Gastrocnemius medialis (tissue), 4 donors: ENCODE measurements at regions not wholly inside any gene's neighbourhood (a gene's known extent, or its start where the extent isn't known, plus 50 kb on each side); places are given as distances from the start of the nearest gene placed in this dataset.

Experiments
- ATAC-seq, 2 donors: fragments of 150-250 bp; one replicate each; pipeline ENCODE4 v1.9.1; 2016
- DNase-seq, 2 donors: peaks; one replicate each; pipeline ENCODE4 v3.0.0-alpha.2; 2019
- H3K27ac ChIP-seq, 4 donors: fragments of 200-600 bp; sonication (generic); 1 replicate in 1 of 4; 2 replicates in 3 of 4; pipeline ENCODE4 v1.5.1; 2016 to 2018; ENCODE audit warnings: mild to moderate bottlenecking in 2 of 4, moderate library complexity in 1 of 4
- H3K27me3 ChIP-seq, 3 donors: fragments of 200-600 bp; sonication (generic) in 2 of 3; 1 replicate in 1 of 3; 2 replicates in 2 of 3; pipeline versions ENCODE4 v1.5.1 to v1.6.0; 2016 to 2019; ENCODE audit warnings: mild to moderate bottlenecking in 1 of 3, moderate library complexity in 1 of 3
- H3K36me3 ChIP-seq, 2 donors: fragments of 200-600 bp; sonication (generic) in 1 of 2; one replicate each; pipeline ENCODE4 v1.5.1; 2017 to 2018
- H3K4me1 ChIP-seq, 2 donors: fragments of 200-600 bp; sonication (generic) in 1 of 2; one replicate each; pipeline ENCODE4 v1.5.1; 2016 to 2017; ENCODE audit warnings: mild to moderate bottlenecking in 2 of 2
- H3K4me3 ChIP-seq, 4 donors: fragments of 200-600 bp; sonication (generic) in 3 of 4; 1 replicate in 1 of 4; 2 replicates in 3 of 4; pipeline ENCODE4 v1.5.1; 2016 to 2019; ENCODE audit warnings: mild to moderate bottlenecking in 2 of 4
- H3K9me3 ChIP-seq, 3 donors: fragments of 200-600 bp; sonication (generic) in 2 of 3; 1 replicate in 1 of 3; 2 replicates in 2 of 3; pipeline ENCODE4 v1.5.1; 2016 to 2019
- CTCF ChIP-seq, 5 experiments: fragments of 450-650 bp in 3 of 5; fragments of 200-600 bp in 2 of 5; sonication (generic) in 2 of 5; IDR thresholded peaks in 4 of 5; conservative IDR thresholded peaks in 1 of 5; 1 replicate in 4 of 5; 2 replicates in 1 of 5; pipeline ENCODE4 v1.5.1; 2016 to 2019; ENCODE audit warnings: antibody characterized with exemption in 5 of 5, mild to moderate bottlenecking in 3 of 5, moderate library complexity in 3 of 5
- POLR2A ChIP-seq, 2 donors: fragments of 450-650 bp; IDR thresholded peaks; one replicate each; pipeline ENCODE4 v1.6.1; 2017; ENCODE audit warnings: antibody characterized with exemption in 2 of 2, mild to moderate bottlenecking in 2 of 2, moderate library complexity in 2 of 2
- in situ Hi-C, 4 donors: fragments of 200-750 bp; cut with MboI; loops; one replicate each; pipeline versions ENCODE4 v1.15.0 to v1.8.0; 2017; ENCODE audit warnings: low sequenced_read_pairs in 4 of 4
- intact Hi-C: fragments of 100-400 bp; cut with DNase I; formaldehyde crosslinking; loops from one replicate; pipeline ENCODE4 v1.15.1; 2023; ENCODE audit warnings: low total_unique reads

GRCh38 chr1:209105701-209106100 lies 477.8 kb upstream of the CAMK1G start:
- Histone ChIP-seq H3K9me3 (no peaks in the 10 kb centered on the region), H3K27ac (no peak overlapping the region), H3K4me3 (no peak overlapping the region), H3K4me1 (no peaks in the 10 kb centered on the region), H3K36me3 (no peaks in the 10 kb centered on the region), H3K27me3 (no peaks in the 10 kb centered on the region)
- in situ Hi-C loops (no loop called here), intact Hi-C loops (no loop called here)
- TF ChIP-seq CTCF (IDR thresholded peaks at IDR 0.05 in 4 of 5, conservative IDR thresholded peaks at IDR 0.05 in 1 of 5) (no peak), POLR2A (IDR thresholded peaks at IDR 0.05) (no peak)
- ATAC-seq = no peak
- DNase-seq = no peak

GRCh38 chr1:209106237-209106741 lies 477.2 kb upstream of the CAMK1G start:
- in situ Hi-C loops (no loop called here), intact Hi-C loops (no loop called here)
- TF ChIP-seq POLR2A (IDR thresholded peaks at IDR 0.05) = no peak
- TF ChIP-seq CTCF (IDR thresholded peaks at IDR 0.05 in 4 of 5, conservative IDR thresholded peaks at IDR 0.05 in 1 of 5) = no peak
- Histone ChIP-seq H3K4me1 (no peaks in the 10 kb centered on the region), H3K9me3 (no peaks in the 10 kb centered on the region), H3K27ac (no peak overlapping the region), H3K36me3 (no peaks in the 10 kb centered on the region), H3K27me3 (no peaks in the 10 kb centered on the region), H3K4me3 (no peak overlapping the region)
- ATAC-seq = no peak
- no peak for DNase-seq

- Histone ChIP-seq H3K4me3 (no peak overlapping the region), H3K27me3 (no peaks in the 10 kb centered on the region), H3K9me3 (no peaks in the 10 kb centered on the region), H3K27ac (no peak overlapping the region), H3K4me1 (no peaks in the 10 kb centered on the region), H3K36me3 (no peaks in the 10 kb centered on the region)
- ATAC-seq (no peak), DNase-seq (no peak)
- intact Hi-C loops (no loop called here), in situ Hi-C loops (no loop called here)
- TF ChIP-seq POLR2A (IDR thresholded peaks at IDR 0.05) (no peak), CTCF (IDR thresholded peaks at IDR 0.05 in 4 of 5, conservative IDR thresholded peaks at IDR 0.05 in 1 of 5) (no peak)
Measured at GRCh38 chr1:209106861-209107260, 476.7 kb upstream of the CAMK1G start.

- no peaks in the 10 kb centered on the region for H3K27me3 ChIP-seq
- no peaks in the 10 kb centered on the region for H3K36me3 ChIP-seq
- TF ChIP-seq POLR2A (IDR thresholded peaks at IDR 0.05) (no peak), CTCF (IDR thresholded peaks at IDR 0.05 in 4 of 5, conservative IDR thresholded peaks at IDR 0.05 in 1 of 5) (no peak)
- H3K4me1 ChIP-seq = no peaks in the 10 kb centered on the region
- H3K27ac ChIP-seq = no peak overlapping the region
- no peak for DNase-seq
- no peak for ATAC-seq
- intact Hi-C loops = no loop called here
- H3K9me3 ChIP-seq = no peaks in the 10 kb centered on the region
- no peak overlapping the region for H3K4me3 ChIP-seq
- in situ Hi-C loops = no loop called here
Measured at GRCh38 chr1:209107535-209107934, 476.0 kb upstream of the CAMK1G start.
